ENCODE measurements at regions not wholly inside any gene's neighbourhood (a gene's known extent, or its start where the extent isn't known, plus 50 kb on each side); places are given as distances from the start of the nearest gene placed in this dataset.

DNA sequence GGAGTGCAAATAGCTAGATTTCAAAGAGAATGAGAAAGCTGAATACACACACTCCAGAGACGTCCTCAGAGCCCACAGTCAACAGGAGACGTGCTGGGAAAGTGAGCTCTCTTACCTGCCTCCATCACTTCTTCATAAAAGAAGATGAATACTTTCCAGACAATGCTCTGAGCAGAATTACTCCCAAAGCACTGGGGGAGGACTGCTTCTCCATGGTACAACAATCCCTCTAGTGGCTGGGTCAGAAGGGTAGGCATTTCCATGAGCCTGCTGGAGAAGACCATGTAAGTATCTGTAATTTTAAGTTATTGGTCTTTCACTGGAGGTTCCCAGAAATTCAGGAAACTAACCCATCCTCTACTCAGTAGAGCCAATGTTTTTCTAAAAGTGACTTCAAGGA is 190.3 kb downstream of the RBM43 start:
- H3K27me3 ChIP-seq (ENCODE audit: control insufficient read depth, insufficient read depth, low read length), result no peaks in the 10 kb centered on the region
- H3K4me2 ChIP-seq (ENCODE audit: low read length), result no peak overlapping the region
- H3K9me3 ChIP-seq (ENCODE audit: control insufficient read depth, low read length), result no peaks in the 10 kb centered on the region
- no peak overlapping the region for H3K9ac ChIP-seq
- H3K4me1 ChIP-seq, result no peaks in the 10 kb centered on the region
- no peaks in the 10 kb centered on the region for H3K79me2 ChIP-seq
- no peak overlapping the region for H3K27ac ChIP-seq
- TF ChIP-seq, protein P1, sequence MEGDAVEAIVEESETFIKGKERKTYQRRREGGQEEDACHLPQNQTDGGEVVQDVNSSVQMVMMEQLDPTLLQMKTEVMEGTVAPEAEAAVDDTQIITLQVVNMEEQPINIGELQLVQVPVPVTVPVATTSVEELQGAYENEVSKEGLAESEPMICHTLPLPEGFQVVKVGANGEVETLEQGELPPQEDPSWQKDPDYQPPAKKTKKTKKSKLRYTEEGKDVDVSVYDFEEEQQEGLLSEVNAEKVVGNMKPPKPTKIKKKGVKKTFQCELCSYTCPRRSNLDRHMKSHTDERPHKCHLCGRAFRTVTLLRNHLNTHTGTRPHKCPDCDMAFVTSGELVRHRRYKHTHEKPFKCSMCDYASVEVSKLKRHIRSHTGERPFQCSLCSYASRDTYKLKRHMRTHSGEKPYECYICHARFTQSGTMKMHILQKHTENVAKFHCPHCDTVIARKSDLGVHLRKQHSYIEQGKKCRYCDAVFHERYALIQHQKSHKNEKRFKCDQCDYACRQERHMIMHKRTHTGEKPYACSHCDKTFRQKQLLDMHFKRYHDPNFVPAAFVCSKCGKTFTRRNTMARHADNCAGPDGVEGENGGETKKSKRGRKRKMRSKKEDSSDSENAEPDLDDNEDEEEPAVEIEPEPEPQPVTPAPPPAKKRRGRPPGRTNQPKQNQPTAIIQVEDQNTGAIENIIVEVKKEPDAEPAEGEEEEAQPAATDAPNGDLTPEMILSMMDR (IDR thresholded peaks at IDR 0.05), result peak; percentile 22
- no peaks in the 10 kb centered on the region for H3K36me3 ChIP-seq (ENCODE audit: control insufficient read depth, insufficient read depth, low read length)
- H2AFZ ChIP-seq, result no peak overlapping the region
- H3K4me3 ChIP-seq (ENCODE audit: low read depth, low read length), result no peak overlapping the region

DNA sequence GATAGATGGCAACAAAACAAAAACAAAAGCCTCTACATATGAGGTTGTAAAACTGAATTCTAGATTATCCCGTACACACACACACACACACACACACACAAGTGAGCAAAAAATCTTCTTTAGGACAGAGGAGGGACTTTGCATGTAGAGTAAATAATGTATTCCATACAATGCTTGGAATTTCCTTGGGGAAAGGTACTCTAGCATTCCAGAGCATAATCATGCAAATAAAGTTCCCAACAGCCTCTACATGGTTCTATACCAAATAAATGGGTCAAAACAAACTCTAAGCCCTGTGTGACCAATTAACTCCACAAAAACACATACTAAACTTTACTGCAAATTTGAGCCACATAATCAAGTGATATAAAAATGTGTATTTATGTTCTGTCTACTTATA is 191.4 kb downstream of the RBM43 start:
- no peaks in the 10 kb centered on the region for H3K79me2 ChIP-seq
- no peak overlapping the region for H3K27ac ChIP-seq
- no peaks in the 10 kb centered on the region for H3K4me1 ChIP-seq
- H3K36me3 ChIP-seq (ENCODE audit: control insufficient read depth, insufficient read depth, low read length), result no peaks in the 10 kb centered on the region
- TF ChIP-seq, protein P1 (IDR thresholded peaks at IDR 0.05), result no peak
- H3K4me3 ChIP-seq (ENCODE audit: low read depth, low read length), result no peak overlapping the region
- H3K9me3 ChIP-seq (ENCODE audit: control insufficient read depth, low read length), result no peaks in the 10 kb centered on the region
- no peak overlapping the region for H3K4me2 ChIP-seq (ENCODE audit: low read length)
- no peaks in the 10 kb centered on the region for H3K27me3 ChIP-seq (ENCODE audit: control insufficient read depth, insufficient read depth, low read length)
- H3K9ac ChIP-seq, result no peak overlapping the region
- H2AFZ ChIP-seq, result no peak overlapping the region

DNA sequence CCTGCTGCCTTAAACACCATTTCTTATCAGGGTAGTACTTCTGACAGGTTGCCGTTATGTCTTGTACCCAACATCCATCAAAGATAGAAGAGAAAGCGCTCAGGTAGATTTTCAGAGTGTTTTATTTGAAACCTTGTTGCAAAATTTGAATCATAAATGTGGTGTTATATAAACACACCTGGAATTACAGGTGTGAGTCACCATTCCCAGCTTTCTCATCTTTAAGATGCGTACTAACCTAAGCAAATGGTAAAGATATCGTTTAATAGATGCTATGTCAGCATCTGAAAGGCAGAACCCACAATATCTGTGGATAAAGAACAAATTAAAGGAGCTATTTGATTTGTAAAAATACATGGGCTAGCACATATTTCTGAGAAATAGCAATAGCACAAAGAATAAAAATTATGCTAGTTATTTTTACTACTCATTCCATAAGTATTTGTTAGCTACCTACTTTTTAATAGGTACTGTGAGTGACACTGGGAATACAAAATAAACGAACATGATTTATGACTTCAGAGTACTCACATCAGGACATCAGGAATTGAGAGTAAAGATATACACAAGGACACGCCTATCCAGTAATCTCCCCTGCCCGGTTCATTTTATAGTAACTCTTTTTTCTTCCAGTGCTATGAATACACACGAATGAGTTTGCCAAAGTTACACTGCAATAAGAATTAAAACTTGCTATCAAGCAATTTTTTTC is 193.8 kb downstream of the RBM43 start:
- Histone ChIP-seq H3K4me1 (peaks cover 9% of the 10 kb centered on the region), H3K9me3 (ENCODE audit: control insufficient read depth, low read length) (no peaks in the 10 kb centered on the region), H2AFZ (no peak overlapping the region), H3K4me3 (ENCODE audit: low read depth, low read length) (no peak overlapping the region), H3K27me3 (ENCODE audit: control insufficient read depth, insufficient read depth, low read length) (no peaks in the 10 kb centered on the region), H3K79me2 (no peaks in the 10 kb centered on the region), H3K4me2 (ENCODE audit: low read length) (no peak overlapping the region), H3K9ac (no peak overlapping the region), H3K27ac (no peak overlapping the region), H3K36me3 (ENCODE audit: control insufficient read depth, insufficient read depth, low read length) (no peaks in the 10 kb centered on the region)
- TF ChIP-seq, protein P1 (IDR thresholded peaks at IDR 0.05), result no peak

- H3K4me3 ChIP-seq (ENCODE audit: low read depth, low read length), result peak overlapping the region; percentile 9
- H3K9ac ChIP-seq, result no peak overlapping the region
- TF ChIP-seq, protein P1 (IDR thresholded peaks at IDR 0.05), result no peak
- no peak overlapping the region for H3K27ac ChIP-seq
- H3K9me3 ChIP-seq (ENCODE audit: control insufficient read depth, low read length), result no peaks in the 10 kb centered on the region
- H3K27me3 ChIP-seq (ENCODE audit: control insufficient read depth, insufficient read depth, low read length), result no peaks in the 10 kb centered on the region
- no peaks in the 10 kb centered on the region for H3K79me2 ChIP-seq
- no peaks in the 10 kb centered on the region for H3K36me3 ChIP-seq (ENCODE audit: control insufficient read depth, insufficient read depth, low read length)
- peak overlapping the region; percentile 40 for H2AFZ ChIP-seq
- peak overlapping the region; percentile 28 for H3K4me2 ChIP-seq (ENCODE audit: low read length)
- peaks cover 11% of the 10 kb centered on the region for H3K4me1 ChIP-seq
Observed at GRCh38 chr2:151063271-151063670, 198.4 kb downstream of the RBM43 start.

DNA sequence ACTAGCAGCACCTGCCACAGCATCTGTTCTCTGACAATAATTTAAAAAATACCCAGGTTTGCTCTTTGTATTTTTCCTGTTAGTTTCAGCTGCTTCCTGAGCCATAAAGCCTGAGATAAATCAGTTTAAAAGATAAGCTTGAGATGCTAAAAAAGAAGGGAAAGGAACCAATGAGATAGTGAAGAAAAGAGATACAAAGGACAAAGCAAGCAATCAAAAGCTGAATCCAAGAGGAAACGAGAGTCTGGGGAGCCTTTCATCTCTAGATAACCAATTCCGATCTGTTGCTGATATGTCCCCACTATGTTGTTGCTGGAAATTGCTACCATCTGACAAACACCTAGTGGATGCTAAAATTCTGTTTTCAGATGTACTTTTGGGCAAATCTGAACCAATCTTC is 201.4 kb downstream of the RBM43 start:
- peaks cover 11% of the 10 kb centered on the region for H3K4me1 ChIP-seq
- no peak overlapping the region for H3K9ac ChIP-seq
- H3K36me3 ChIP-seq (ENCODE audit: control insufficient read depth, insufficient read depth, low read length), result no peaks in the 10 kb centered on the region
- H2AFZ ChIP-seq, result no peak overlapping the region
- no peak overlapping the region for H3K4me3 ChIP-seq (ENCODE audit: low read depth, low read length)
- H3K79me2 ChIP-seq, result no peaks in the 10 kb centered on the region
- TF ChIP-seq, protein P1 (IDR thresholded peaks at IDR 0.05), result no peak
- no peaks in the 10 kb centered on the region for H3K9me3 ChIP-seq (ENCODE audit: control insufficient read depth, low read length)
- no peak overlapping the region for H3K27ac ChIP-seq
- H3K4me2 ChIP-seq (ENCODE audit: low read length), result no peak overlapping the region
- no peaks in the 10 kb centered on the region for H3K27me3 ChIP-seq (ENCODE audit: control insufficient read depth, insufficient read depth, low read length)
